SK-N-DZ (cell line): ENCODE measurements at regions not wholly inside any gene's neighbourhood (a gene's known extent, or its start where the extent isn't known, plus 50 kb on each side); places are given as distances from the start of the nearest gene placed in this dataset.
"Not testable (repeated sequence)": the region's sequence is repeated elsewhere in the genome, so short reads cannot be mapped to it uniquely, and the experiment has no call there.

Source experiments
- DNase-seq: peaks from one replicate; pipeline ENCODE4 v3.0.0-alpha.2; 2015; ENCODE audit warnings: low spot score

GRCh38 chr3:107468782-107469181 lies 54.0 kb upstream of the BBX start:
- DNase-seq, result no peak

- DNase-seq, result not testable (repeated sequence)
Measured at GRCh38 chr3:107470496-107470895, 52.3 kb upstream of the BBX start.
